ENCODE measurements at regions not wholly inside any gene's neighbourhood (a gene's known extent, or its start where the extent isn't known, plus 50 kb on each side); places are given as distances from the start of the nearest gene placed in this dataset.

DNA sequence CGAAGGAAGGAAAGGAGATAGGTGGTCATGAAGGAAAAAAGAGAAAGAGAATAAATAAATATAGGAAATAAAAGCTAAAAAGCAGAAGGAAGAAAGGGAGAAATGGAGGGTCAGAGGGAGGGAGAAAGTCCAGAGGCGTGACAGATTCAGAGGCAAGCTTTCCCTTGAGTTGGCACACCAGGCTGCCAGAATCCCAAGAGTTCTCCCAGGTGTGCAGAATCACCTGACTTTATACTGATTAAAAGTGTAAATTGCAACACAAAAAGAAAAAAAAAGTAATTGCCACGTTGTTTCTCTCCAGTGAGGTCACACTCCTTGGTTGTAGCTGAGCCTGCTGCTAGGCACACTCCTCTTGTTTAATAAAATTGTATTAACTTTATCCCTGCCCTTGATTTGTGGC lies 669.9 kb upstream of the PKN2 start:
- intact Hi-C loops (cut with DNase I; ENCODE audit: low total_unique reads) (no loop called here), in situ Hi-C loops (cut with MboI; ENCODE audit: low sequenced_read_pairs in 4 of 4) (no loop called here)
- Histone ChIP-seq H3K4me3 (no peak overlapping the region), H3K4me1 (no peaks in the 10 kb centered on the region), H3K9me3 (no peaks in the 10 kb centered on the region), H3K36me3 (no peaks in the 10 kb centered on the region), H3K27ac (no peak overlapping the region), H3K27me3 (no peaks in the 10 kb centered on the region)
- ATAC-seq (no peak), DNase-seq (no peak)
- no peak for TF ChIP-seq POLR2A (IDR thresholded peaks at IDR 0.05)
- TF ChIP-seq, protein P1, sequence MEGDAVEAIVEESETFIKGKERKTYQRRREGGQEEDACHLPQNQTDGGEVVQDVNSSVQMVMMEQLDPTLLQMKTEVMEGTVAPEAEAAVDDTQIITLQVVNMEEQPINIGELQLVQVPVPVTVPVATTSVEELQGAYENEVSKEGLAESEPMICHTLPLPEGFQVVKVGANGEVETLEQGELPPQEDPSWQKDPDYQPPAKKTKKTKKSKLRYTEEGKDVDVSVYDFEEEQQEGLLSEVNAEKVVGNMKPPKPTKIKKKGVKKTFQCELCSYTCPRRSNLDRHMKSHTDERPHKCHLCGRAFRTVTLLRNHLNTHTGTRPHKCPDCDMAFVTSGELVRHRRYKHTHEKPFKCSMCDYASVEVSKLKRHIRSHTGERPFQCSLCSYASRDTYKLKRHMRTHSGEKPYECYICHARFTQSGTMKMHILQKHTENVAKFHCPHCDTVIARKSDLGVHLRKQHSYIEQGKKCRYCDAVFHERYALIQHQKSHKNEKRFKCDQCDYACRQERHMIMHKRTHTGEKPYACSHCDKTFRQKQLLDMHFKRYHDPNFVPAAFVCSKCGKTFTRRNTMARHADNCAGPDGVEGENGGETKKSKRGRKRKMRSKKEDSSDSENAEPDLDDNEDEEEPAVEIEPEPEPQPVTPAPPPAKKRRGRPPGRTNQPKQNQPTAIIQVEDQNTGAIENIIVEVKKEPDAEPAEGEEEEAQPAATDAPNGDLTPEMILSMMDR (IDR thresholded peaks at IDR 0.05 in 4 of 5, conservative IDR thresholded peaks at IDR 0.05 in 1 of 5): no peak

DNA sequence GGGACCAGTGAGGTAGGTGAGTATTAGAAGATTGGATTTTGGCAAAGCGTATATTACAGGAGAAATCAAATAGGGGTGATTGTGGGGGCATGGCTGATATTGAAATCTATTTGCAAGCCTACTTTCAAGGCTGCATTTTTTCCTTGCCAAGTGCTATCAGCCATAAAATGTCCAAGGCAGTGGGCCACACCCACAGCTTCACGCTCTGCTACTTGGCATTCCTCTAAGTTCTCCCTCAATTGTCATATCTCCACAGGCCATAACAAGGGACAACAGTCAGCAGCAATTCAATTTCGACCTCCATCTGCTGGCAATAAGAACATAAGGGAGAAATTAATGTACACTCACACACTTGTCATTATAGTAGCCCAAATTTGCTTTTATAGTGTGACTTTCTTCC lies 667.1 kb upstream of the PKN2 start:
- intact Hi-C loops (cut with DNase I; ENCODE audit: low total_unique reads) (no loop called here), in situ Hi-C loops (cut with MboI; ENCODE audit: low sequenced_read_pairs in 4 of 4) (no loop called here)
- Histone ChIP-seq H3K4me3 (no peak overlapping the region), H3K4me1 (no peaks in the 10 kb centered on the region), H3K36me3 (no peaks in the 10 kb centered on the region), H3K27ac (no peak overlapping the region), H3K27me3 (no peaks in the 10 kb centered on the region), H3K9me3 (no peaks in the 10 kb centered on the region)
- DNase-seq: no peak
- TF ChIP-seq, protein P1 (IDR thresholded peaks at IDR 0.05 in 4 of 5, conservative IDR thresholded peaks at IDR 0.05 in 1 of 5): no peak
- no peak for TF ChIP-seq POLR2A (IDR thresholded peaks at IDR 0.05)
- no peak for ATAC-seq

- Histone ChIP-seq H3K4me1 (no peaks in the 10 kb centered on the region), H3K36me3 (no peaks in the 10 kb centered on the region), H3K9me3 (no peaks in the 10 kb centered on the region), H3K27me3 (no peaks in the 10 kb centered on the region), H3K27ac (no peak overlapping the region), H3K4me3 (no peak overlapping the region)
- no peak for TF ChIP-seq POLR2A (IDR thresholded peaks at IDR 0.05)
- TF ChIP-seq, protein P1 (IDR thresholded peaks at IDR 0.05 in 4 of 5, conservative IDR thresholded peaks at IDR 0.05 in 1 of 5): no peak
- in situ Hi-C loops (cut with MboI; ENCODE audit: low sequenced_read_pairs in 4 of 4) (no loop called here), intact Hi-C loops (cut with DNase I; ENCODE audit: low total_unique reads) (no loop called here)
- no peak for ATAC-seq
- no peak for DNase-seq
Measured at GRCh38 chr1:88021529-88021928, 662.5 kb upstream of the PKN2 start.

GRCh38 chr1:88022516-88022915 lies 661.6 kb upstream of the PKN2 start:
- Histone ChIP-seq H3K4me3 (no peak overlapping the region), H3K27me3 (no peaks in the 10 kb centered on the region), H3K9me3 (no peaks in the 10 kb centered on the region), H3K36me3 (no peaks in the 10 kb centered on the region), H3K4me1 (no peaks in the 10 kb centered on the region), H3K27ac (no peak overlapping the region)
- DNase-seq: no peak
- in situ Hi-C loops (cut with MboI; ENCODE audit: low sequenced_read_pairs in 4 of 4): no loop called here
- TF ChIP-seq POLR2A (IDR thresholded peaks at IDR 0.05): no peak
- TF ChIP-seq, protein P1 (IDR thresholded peaks at IDR 0.05 in 4 of 5, conservative IDR thresholded peaks at IDR 0.05 in 1 of 5): no peak
- intact Hi-C loops (cut with DNase I; ENCODE audit: low total_unique reads): no loop called here
- ATAC-seq: no peak

- Histone ChIP-seq H3K27ac (no peak overlapping the region), H3K4me1 (no peaks in the 10 kb centered on the region), H3K9me3 (no peaks in the 10 kb centered on the region), H3K4me3 (no peak overlapping the region), H3K36me3 (no peaks in the 10 kb centered on the region), H3K27me3 (no peaks in the 10 kb centered on the region)
- TF ChIP-seq, protein P1 (IDR thresholded peaks at IDR 0.05 in 4 of 5, conservative IDR thresholded peaks at IDR 0.05 in 1 of 5): no peak
- TF ChIP-seq POLR2A (IDR thresholded peaks at IDR 0.05): no peak
- intact Hi-C loops (cut with DNase I; ENCODE audit: low total_unique reads) (no loop called here), in situ Hi-C loops (cut with MboI; ENCODE audit: low sequenced_read_pairs in 4 of 4) (no loop called here)
- ATAC-seq (no peak), DNase-seq (no peak)
Measured at GRCh38 chr1:88029142-88029541, 654.9 kb upstream of the PKN2 start.

All from gastrocnemius medialis (tissue), 4 donors.